Body of pancreas (tissue), 4 donors: ENCODE measurements at regions not wholly inside any gene's neighbourhood (a gene's known extent, or its start where the extent isn't known, plus 50 kb on each side); places are given as distances from the start of the nearest gene placed in this dataset.

Experiments used
- POLR2A ChIP-seq, 3 donors: fragments of 450-650 bp; IDR thresholded peaks; one replicate each; pipeline ENCODE4 v1.6.1; 2016; ENCODE audit warnings: antibody characterized with exemption in 3 of 3, mild to moderate bottlenecking in 2 of 3
- TF ChIP-seq, protein P1 (sequence below), 7 experiments: fragments of 450-650 bp in 4 of 7; fragments of 200-600 bp in 3 of 7; sonication (generic) in 3 of 7; IDR thresholded peaks; one replicate each; pipeline ENCODE4 v1.5.1; 2016 to 2019; ENCODE audit warnings: antibody characterized with exemption in 7 of 7

DNA sequence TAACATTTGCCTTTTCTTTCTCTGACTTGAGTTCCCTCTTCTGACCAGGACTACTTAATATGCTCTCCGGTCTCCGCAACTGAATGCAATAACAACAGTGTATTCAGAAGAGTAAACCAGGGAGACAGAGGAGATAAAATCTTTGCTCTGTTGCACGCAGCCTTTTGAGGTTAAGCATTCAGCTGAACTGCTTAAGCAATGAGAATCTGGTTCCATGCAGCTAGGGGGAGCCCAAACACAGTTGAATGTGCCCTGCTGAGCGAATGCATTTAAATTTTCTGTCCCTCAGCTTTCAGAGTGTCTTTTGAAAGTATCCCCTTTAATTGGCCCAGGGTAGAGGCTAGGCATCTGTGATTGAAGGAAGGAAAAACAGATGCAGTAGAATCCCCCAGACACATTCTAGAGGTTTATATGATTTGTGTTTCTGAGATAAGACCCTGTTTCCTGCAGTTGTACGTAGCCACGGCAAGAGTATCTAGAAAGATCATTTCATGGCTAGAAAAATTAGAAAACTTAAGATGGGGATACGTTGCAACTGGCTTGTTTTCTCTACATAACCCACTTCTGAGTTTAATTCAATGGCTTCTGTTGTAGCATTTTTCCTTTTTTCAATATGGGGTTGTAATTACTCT lies 309.6 kb downstream of the TUSC7 start:
- TF ChIP-seq, protein P1, sequence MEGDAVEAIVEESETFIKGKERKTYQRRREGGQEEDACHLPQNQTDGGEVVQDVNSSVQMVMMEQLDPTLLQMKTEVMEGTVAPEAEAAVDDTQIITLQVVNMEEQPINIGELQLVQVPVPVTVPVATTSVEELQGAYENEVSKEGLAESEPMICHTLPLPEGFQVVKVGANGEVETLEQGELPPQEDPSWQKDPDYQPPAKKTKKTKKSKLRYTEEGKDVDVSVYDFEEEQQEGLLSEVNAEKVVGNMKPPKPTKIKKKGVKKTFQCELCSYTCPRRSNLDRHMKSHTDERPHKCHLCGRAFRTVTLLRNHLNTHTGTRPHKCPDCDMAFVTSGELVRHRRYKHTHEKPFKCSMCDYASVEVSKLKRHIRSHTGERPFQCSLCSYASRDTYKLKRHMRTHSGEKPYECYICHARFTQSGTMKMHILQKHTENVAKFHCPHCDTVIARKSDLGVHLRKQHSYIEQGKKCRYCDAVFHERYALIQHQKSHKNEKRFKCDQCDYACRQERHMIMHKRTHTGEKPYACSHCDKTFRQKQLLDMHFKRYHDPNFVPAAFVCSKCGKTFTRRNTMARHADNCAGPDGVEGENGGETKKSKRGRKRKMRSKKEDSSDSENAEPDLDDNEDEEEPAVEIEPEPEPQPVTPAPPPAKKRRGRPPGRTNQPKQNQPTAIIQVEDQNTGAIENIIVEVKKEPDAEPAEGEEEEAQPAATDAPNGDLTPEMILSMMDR (IDR thresholded peaks at IDR 0.05) = peak; percentile 40 to 85 (median 82)
- no peak for TF ChIP-seq POLR2A (IDR thresholded peaks at IDR 0.05)
